Esophagus muscularis mucosa (tissue), 4 donors: ENCODE measurements at regions not wholly inside any gene's neighbourhood (a gene's known extent, or its start where the extent isn't known, plus 50 kb on each side); places are given as distances from the start of the nearest gene placed in this dataset.

Experiments used
- CTCF ChIP-seq, 3 experiments: fragments of 200-600 bp in 2 of 3; fragments of 450-650 bp in 1 of 3; sonication (generic) in 2 of 3; IDR thresholded peaks; one replicate each; pipeline ENCODE4 v1.5.1; 2017 to 2019; ENCODE audit warnings: antibody characterized with exemption in 3 of 3, mild to moderate bottlenecking in 2 of 3, moderate library complexity in 1 of 3
- EP300 ChIP-seq: sonication (generic); formaldehyde crosslinking; IDR thresholded peaks from one replicate; pipeline ENCODE4 v1.6.1; 2017; ENCODE audit warnings: antibody characterized with exemption
- POLR2A ChIP-seq: fragments of 450-650 bp; IDR thresholded peaks from one replicate; pipeline ENCODE4 v1.6.1; 2017; ENCODE audit warnings: antibody characterized with exemption, moderate library complexity, mild to moderate bottlenecking, low read depth

GRCh38 chr4:111676533-111676932 lies 468.7 kb upstream of the FAM241A start:
- TF ChIP-seq CTCF (IDR thresholded peaks at IDR 0.05), result no peak
- no peak for TF ChIP-seq EP300
- TF ChIP-seq POLR2A, result no peak
